Esophagus muscularis mucosa (tissue), 4 donors: ENCODE measurements at regions not wholly inside any gene's neighbourhood (a gene's known extent, or its start where the extent isn't known, plus 50 kb on each side); places are given as distances from the start of the nearest gene placed in this dataset.
A peak's percentile ranks its signal among the peaks of the same experiment; 100 is the strongest.
"Not testable (repeated sequence)": the region's sequence is repeated elsewhere in the genome, so short reads cannot be mapped to it uniquely, and the experiment has no call there.

ENCODE experiments used
- DNase-seq: peaks from one replicate; pipeline ENCODE4 v3.0.0-alpha.2; 2017; ENCODE audit errors: extremely low spot score
- H3K27ac ChIP-seq, 4 donors: fragments of 200-600 bp; sonication (generic); replicated peaks in 1 of 4; 1 replicate in 3 of 4; 2 replicates in 1 of 4; pipeline ENCODE4 v1.5.1; 2016 to 2019; ENCODE audit warnings: mild to moderate bottlenecking in 1 of 4
- H3K27me3 ChIP-seq, 4 donors: fragments of 200-600 bp; sonication (generic); one replicate each; pipeline versions ENCODE4 v1.5.1 to v1.6.0; 2016 to 2019
- H3K36me3 ChIP-seq, 4 donors: fragments of 200-600 bp; sonication (generic); one replicate each; pipeline ENCODE4 v1.5.1; 2016 to 2019
- H3K4me1 ChIP-seq, 4 donors: fragments of 200-600 bp; sonication (generic); one replicate each; pipeline ENCODE4 v1.5.1; 2016 to 2019
- H3K4me3 ChIP-seq, 4 donors: fragments of 200-600 bp; sonication (generic); 1 replicate in 2 of 4; 2 replicates in 2 of 4; pipeline ENCODE4 v1.5.1; 2016 to 2019; ENCODE audit warnings: mild to moderate bottlenecking in 4 of 4, moderate library complexity in 1 of 4
- H3K9me3 ChIP-seq, 4 donors: fragments of 200-600 bp; sonication (generic); 1 replicate in 3 of 4; 2 replicates in 1 of 4; pipeline ENCODE4 v1.5.1; 2016 to 2019
- CTCF ChIP-seq, 3 experiments: fragments of 200-600 bp in 2 of 3; fragments of 450-650 bp in 1 of 3; sonication (generic) in 2 of 3; IDR thresholded peaks; one replicate each; pipeline ENCODE4 v1.5.1; 2017 to 2019; ENCODE audit warnings: antibody characterized with exemption in 3 of 3, mild to moderate bottlenecking in 2 of 3, moderate library complexity in 1 of 3
- EP300 ChIP-seq: sonication (generic); formaldehyde crosslinking; IDR thresholded peaks from one replicate; pipeline ENCODE4 v1.6.1; 2017; ENCODE audit warnings: antibody characterized with exemption
- POLR2A ChIP-seq: fragments of 450-650 bp; IDR thresholded peaks from one replicate; pipeline ENCODE4 v1.6.1; 2017; ENCODE audit warnings: antibody characterized with exemption, moderate library complexity, mild to moderate bottlenecking, low read depth
- POLR2AphosphoS5 ChIP-seq, 2 donors: sonication (generic); formaldehyde crosslinking; IDR thresholded peaks; one replicate each; pipeline ENCODE4 v1.6.1; 2017; ENCODE audit warnings: antibody characterized with exemption in 2 of 2
- WGBS: methylation state at CpG from one replicate; pipeline ENCODE4 v1.1.5; 2018; 5-methylcytosine and 5-hydroxymethylcytosine counted together
- intact Hi-C: fragments of 100-400 bp; cut with DNase I; formaldehyde crosslinking; loops from one replicate; pipeline ENCODE4 v1.15.1; 2023

GRCh38 chr22:49672014-49672516, 155.6 kb downstream of the BRD1 start:
- Histone ChIP-seq H3K27ac (no peak overlapping the region), H3K27me3 (peaks cover 0 to 88% (median 24%) of the 10 kb centered on the region in 4 donors), H3K9me3 (no peaks in the 10 kb centered on the region), H3K36me3 (no peaks in the 10 kb centered on the region), H3K4me3 (no peak overlapping the region), H3K4me1 (peaks cover 3 to 17% (median 15%) of the 10 kb centered on the region in 4 donors)
- intact Hi-C loops = no loop called here
- WGBS = 56% methylated on average over 13 of the region's 17 CpGs
- DNase-seq = no peak
- TF ChIP-seq EP300 (no peak), CTCF (IDR thresholded peaks at IDR 0.05) (no peak), POLR2AphosphoS5 (IDR thresholded peaks at IDR 0.05) (no peak), POLR2A (no peak)

- Histone ChIP-seq H3K36me3 (no peaks in the 10 kb centered on the region), H3K9me3 (no peaks in the 10 kb centered on the region), H3K4me1 (peaks cover 7 to 17% (median 15%) of the 10 kb centered on the region in 4 donors), H3K27ac (no peak overlapping the region), H3K27me3 (peaks cover 0 to 86% (median 25%) of the 10 kb centered on the region in 4 donors), H3K4me3 (peak overlapping the region in 3 of 4 donors; percentile 45 to 58 (median 46))
- TF ChIP-seq POLR2A = no peak
- TF ChIP-seq EP300 = no peak
- TF ChIP-seq CTCF (IDR thresholded peaks at IDR 0.05) = no peak
- no peak for TF ChIP-seq POLR2AphosphoS5 (IDR thresholded peaks at IDR 0.05)
- WGBS = 13% methylated on average over 28 of the region's 28 CpGs
- intact Hi-C loops = no loop called here
- no peak for DNase-seq
These were observed 156.2 kb downstream of the BRD1 start for GRCh38 chr22:49671331-49672013.

- Histone ChIP-seq H3K36me3 (no peaks in the 10 kb centered on the region), H3K4me3 (peak overlapping the region; percentile 45 to 58 (median 46)), H3K9me3 (no peaks in the 10 kb centered on the region), H3K27ac (peak overlapping the region in 1 of 4 donors; percentile 36), H3K4me1 (peaks cover 11 to 17% (median 15%) of the 10 kb centered on the region in 4 donors), H3K27me3 (peaks cover 0 to 85% (median 26%) of the 10 kb centered on the region in 4 donors)
- TF ChIP-seq POLR2A (no peak), POLR2AphosphoS5 (IDR thresholded peaks at IDR 0.05) (no peak), EP300 (no peak), CTCF (IDR thresholded peaks at IDR 0.05) (no peak)
- 2% methylated on average over 23 of the region's 69 CpGs for WGBS
- intact Hi-C loops = no loop called here
- DNase-seq = no peak
These were observed 157.0 kb downstream of the BRD1 start for GRCh38 chr22:49670456-49671330.

GRCh38 chr22:49669969-49670455, 157.7 kb downstream of the BRD1 start:
- peaks cover 13 to 17% (median 15%) of the 10 kb centered on the region in 4 donors for H3K4me1 ChIP-seq
- peak overlapping the region in 1 of 4 donors; percentile 36 for H3K27ac ChIP-seq
- 0% methylated on average over 1 of the region's 33 CpGs for WGBS
- peak overlapping the region; percentile 45 to 58 (median 46) for H3K4me3 ChIP-seq
- H3K9me3 ChIP-seq, H3K36me3 ChIP-seq, DNase-seq, intact Hi-C loops: not testable (repeated sequence)
- TF ChIP-seq POLR2AphosphoS5 (IDR thresholded peaks at IDR 0.05) = peak in 1 of 2 donors; percentile 22
- H3K27me3 ChIP-seq = peaks cover 0 to 82% (median 26%) of the 10 kb centered on the region in 4 donors

GRCh38 chr22:49669427-49669968, 158.2 kb downstream of the BRD1 start:
- H3K36me3 ChIP-seq, intact Hi-C loops, DNase-seq, H3K27ac ChIP-seq, H3K9me3 ChIP-seq: not testable (repeated sequence)
- H3K4me1 ChIP-seq = peaks cover 14 to 17% (median 16%) of the 10 kb centered on the region in 4 donors
- H3K4me3 ChIP-seq = peak overlapping the region in 1 of 4 donors; percentile 46
- H3K27me3 ChIP-seq = peaks cover 0 to 86% (median 26%) of the 10 kb centered on the region in 4 donors
- 79% methylated on average over 1 of the region's 1 CpG for WGBS
